Thyroid gland (tissue), 4 donors: ENCODE measurements at regions not wholly inside any gene's neighbourhood (a gene's known extent, or its start where the extent isn't known, plus 50 kb on each side); places are given as distances from the start of the nearest gene placed in this dataset.

ENCODE experiments used
- DNase-seq, 2 donors: peaks; one replicate each; pipeline ENCODE4 v3.0.0-alpha.2; 2019
- H3K27ac ChIP-seq, 3 donors: fragments of 200-600 bp; sonication (generic); 1 replicate in 2 of 3; 2 replicates in 1 of 3; pipeline ENCODE4 v1.5.1; 2016 to 2019; ENCODE audit warnings: mild to moderate bottlenecking in 1 of 3, moderate library complexity in 1 of 3
- H3K27me3 ChIP-seq: fragments of 200-600 bp; sonication (generic); one replicate; pipeline ENCODE4 v1.5.1; 2019
- H3K36me3 ChIP-seq, 2 donors: fragments of 200-600 bp; sonication (generic); one replicate each; pipeline ENCODE4 v1.5.1; 2016 to 2019
- H3K4me1 ChIP-seq, 2 donors: fragments of 200-600 bp; sonication (generic); one replicate each; pipeline ENCODE4 v1.5.1; 2017 to 2019
- H3K4me3 ChIP-seq, 3 donors: fragments of 200-600 bp; sonication (generic); replicated peaks in 1 of 3; 1 replicate in 2 of 3; 2 replicates in 1 of 3; pipeline ENCODE4 v1.5.1; 2016; ENCODE audit warnings: mild to moderate bottlenecking in 1 of 3
- H3K9me3 ChIP-seq: fragments of 200-600 bp; sonication (generic); one replicate; pipeline ENCODE4 v1.5.1; 2017
- CTCF ChIP-seq, 6 experiments: fragments of 200-600 bp in 3 of 6; fragments of 450-650 bp in 3 of 6; sonication (generic) in 3 of 6; IDR thresholded peaks; one replicate each; pipeline ENCODE4 v1.5.1; 2016 to 2019; ENCODE audit warnings: antibody characterized with exemption in 6 of 6, mild to moderate bottlenecking in 2 of 6, inconsistent platforms in 1 of 6, moderate library complexity in 1 of 6
- POLR2A ChIP-seq, 2 donors: fragments of 450-650 bp; IDR thresholded peaks; one replicate each; pipeline ENCODE4 v1.6.1; 2017; ENCODE audit warnings: antibody characterized with exemption in 2 of 2, mild to moderate bottlenecking in 2 of 2, moderate library complexity in 1 of 2
- WGBS, 2 donors: methylation state at CpG; one replicate each; pipeline ENCODE4 v1.1.5; 2017; 5-methylcytosine and 5-hydroxymethylcytosine counted together
- intact Hi-C: fragments of 100-400 bp; cut with DNase I; formaldehyde crosslinking; loops from one replicate; pipeline ENCODE4 v1.15.1; 2023

GRCh38 chr7:118517275-118517674 is 292.8 kb downstream of the ANKRD7 start:
- H3K36me3 ChIP-seq = no peaks in the 10 kb centered on the region
- WGBS, 2 donors = 0% methylated on average over 1 of the region's 1 CpG
- no peaks in the 10 kb centered on the region for H3K9me3 ChIP-seq
- H3K27me3 ChIP-seq = no peaks in the 10 kb centered on the region
- no peak overlapping the region for H3K27ac ChIP-seq
- H3K4me3 ChIP-seq = no peak overlapping the region
- H3K4me1 ChIP-seq = no peaks in the 10 kb centered on the region
- DNase-seq = no peak
- TF ChIP-seq POLR2A (IDR thresholded peaks at IDR 0.05) = no peak
- no peak for TF ChIP-seq CTCF (IDR thresholded peaks at IDR 0.05)
- intact Hi-C loops = no loop called here

GRCh38 chr7:118525020-118525419 is 300.5 kb downstream of the ANKRD7 start:
- H3K27me3 ChIP-seq = no peaks in the 10 kb centered on the region
- no peak overlapping the region for H3K4me3 ChIP-seq

GRCh38 chr7:118531566-118531965 is 307.1 kb downstream of the ANKRD7 start:
- H3K4me3 ChIP-seq = no peak overlapping the region
- intact Hi-C loops = no loop called here
- TF ChIP-seq POLR2A (IDR thresholded peaks at IDR 0.05) (no peak), CTCF (IDR thresholded peaks at IDR 0.05) (no peak)

More at GRCh38 chr7:118525020-118525419, 300.5 kb downstream of the ANKRD7 start:
- Histone ChIP-seq H3K36me3 (no peaks in the 10 kb centered on the region), H3K27ac (no peak overlapping the region), H3K4me1 (no peaks in the 10 kb centered on the region), H3K9me3 (no peaks in the 10 kb centered on the region)
- intact Hi-C loops = no loop called here
- no peak for TF ChIP-seq CTCF (IDR thresholded peaks at IDR 0.05)
- TF ChIP-seq POLR2A (IDR thresholded peaks at IDR 0.05) = no peak
- DNase-seq = no peak

GRCh38 chr7:118559207-118559606 is 334.7 kb downstream of the ANKRD7 start:
- Histone ChIP-seq H3K27me3 (no peaks in the 10 kb centered on the region), H3K36me3 (no peaks in the 10 kb centered on the region), H3K27ac (no peak overlapping the region), H3K4me3 (no peak overlapping the region), H3K4me1 (no peaks in the 10 kb centered on the region), H3K9me3 (no peaks in the 10 kb centered on the region)
- DNase-seq = no peak
- intact Hi-C loops = no loop called here
- TF ChIP-seq POLR2A (IDR thresholded peaks at IDR 0.05) (no peak), CTCF (IDR thresholded peaks at IDR 0.05) (no peak)
- WGBS, 2 donors = 80 to 85% methylated on average over 1 of the region's 1 CpG

More at GRCh38 chr7:118531566-118531965, 307.1 kb downstream of the ANKRD7 start:
- no peaks in the 10 kb centered on the region for H3K9me3 ChIP-seq
- no peaks in the 10 kb centered on the region for H3K27me3 ChIP-seq
- H3K27ac ChIP-seq = no peak overlapping the region
- H3K36me3 ChIP-seq = no peaks in the 10 kb centered on the region
- no peaks in the 10 kb centered on the region for H3K4me1 ChIP-seq
- DNase-seq = no peak

GRCh38 chr7:118563311-118563710 is 338.8 kb downstream of the ANKRD7 start:
- TF ChIP-seq CTCF (IDR thresholded peaks at IDR 0.05) (no peak), POLR2A (IDR thresholded peaks at IDR 0.05) (no peak)
- DNase-seq = no peak
- no peaks in the 10 kb centered on the region for H3K9me3 ChIP-seq
- H3K27me3 ChIP-seq = no peaks in the 10 kb centered on the region
- H3K4me3 ChIP-seq = no peak overlapping the region
- no peaks in the 10 kb centered on the region for H3K4me1 ChIP-seq
- intact Hi-C loops = no loop called here
- WGBS, 2 donors = 80 to 82% methylated on average over 2 of the region's 2 CpGs
- H3K36me3 ChIP-seq = no peaks in the 10 kb centered on the region
- no peak overlapping the region for H3K27ac ChIP-seq
